Right cardiac atrium (tissue), 5 donors: ENCODE measurements at regions not wholly inside any gene's neighbourhood (a gene's known extent, or its start where the extent isn't known, plus 50 kb on each side); places are given as distances from the start of the nearest gene placed in this dataset.
"Not testable (repeated sequence)": the region's sequence is repeated elsewhere in the genome, so short reads cannot be mapped to it uniquely, and the experiment has no call there.

Source experiments
- ATAC-seq, 2 donors: fragments of 200-7000 bp; cut with Tn5 transposase; one replicate each; pipeline versions ENCODE4 v1.8.0 to v1.9.1; 2020; ENCODE audit warnings: moderate library complexity in 2 of 2, mild to moderate bottlenecking in 1 of 2
- DNase-seq, 3 donors: peaks; one replicate each; pipeline ENCODE4 v3.0.0-alpha.2; 2020
- H3K27ac ChIP-seq: one replicate; pipeline ENCODE4 v1.5.1; 2013; ENCODE audit warnings: mild to moderate bottlenecking, low read length, control low read depth, moderate library complexity
- H3K27me3 ChIP-seq: one replicate; pipeline ENCODE4 v1.6.1; 2013; ENCODE audit not compliant: control insufficient read depth, insufficient read depth
- H3K4me1 ChIP-seq: one replicate; pipeline ENCODE4 v1.6.1; 2013; ENCODE audit warnings: low read length; ENCODE audit not compliant: control insufficient read depth, insufficient read depth
- H3K4me3 ChIP-seq: one replicate; pipeline ENCODE4 v1.5.1; 2013; ENCODE audit warnings: low read length, control low read depth
- H3K9me3 ChIP-seq: one replicate; pipeline ENCODE4 v1.6.1; 2013; ENCODE audit warnings: low read length; ENCODE audit not compliant: control insufficient read depth
- WGBS: extraction: QIAGEN DNeasy Blood & Tissue Kit; methylation state at CpG from one replicate; pipeline ENCODE4 v1.1.7; 2013; 5-methylcytosine and 5-hydroxymethylcytosine counted together
- intact Hi-C, 4 donors: fragments of 100-400 bp; cut with DNase I; formaldehyde crosslinking; loops; one replicate each; pipeline versions ENCODE4 v1.11.0 to v1.14.0; 2022 to 2023
- donor health status: healthy with polysubstance abuse.
- donor health status: DM: no; HTN: yes; CAD: no.
- donor health status: DM: no; HTN: no; CAD: no.
- donor health status: DM: no; HTN: yes; CAD: no; lungs with severe emphysema.
- donor health status: DM: yes; HTN: yes; CAD: no.

DNA sequence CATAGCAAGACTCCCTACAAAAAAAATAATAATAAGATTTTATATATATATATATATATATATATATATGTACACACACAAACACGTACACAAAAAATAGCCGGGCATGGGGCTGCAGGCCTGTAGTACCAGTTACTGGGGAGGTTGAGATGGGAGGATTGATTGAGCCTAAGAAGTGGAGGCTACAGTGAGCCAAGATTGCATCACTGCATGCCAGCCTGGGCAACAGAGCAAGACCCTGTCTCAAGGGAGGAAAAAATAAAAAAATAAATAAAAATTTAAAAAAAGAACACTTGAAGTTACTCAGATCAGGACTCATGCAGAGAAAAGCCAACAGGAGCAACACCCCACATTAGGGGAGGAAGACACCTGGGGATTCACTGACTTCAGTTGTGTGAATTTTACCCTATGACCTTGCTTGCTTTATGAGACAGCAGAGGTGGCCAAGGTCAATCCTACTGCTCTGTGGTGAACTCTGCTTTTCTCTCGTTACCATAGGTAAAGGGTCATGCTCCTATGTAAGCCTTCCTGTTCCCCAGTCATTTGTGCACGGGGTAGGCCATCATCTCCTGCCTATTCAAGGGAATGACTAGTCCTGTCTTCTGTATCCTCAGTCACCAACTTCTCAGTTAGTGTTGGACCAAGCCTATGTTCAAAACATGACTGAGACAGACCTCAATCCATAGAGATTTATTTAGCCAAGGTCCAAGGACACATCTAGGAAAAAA lies 1119.8 kb upstream of the TMEM132C start:
- ATAC-seq: no peak
- Histone ChIP-seq H3K27ac (no peak overlapping the region), H3K9me3 (no peaks in the 10 kb centered on the region), H3K27me3 (no peaks in the 10 kb centered on the region), H3K4me1 (no peaks in the 10 kb centered on the region), H3K4me3 (no peak overlapping the region)
- intact Hi-C loops: no loop called here
- WGBS: 87% methylated on average over 4 of the region's 4 CpGs
- DNase-seq: no peak

- DNase-seq (no peak), ATAC-seq (no peak)
- Histone ChIP-seq H3K4me3 (no peak overlapping the region), H3K4me1 (no peaks in the 10 kb centered on the region), H3K27me3 (no peaks in the 10 kb centered on the region), H3K9me3 (no peaks in the 10 kb centered on the region), H3K27ac (no peak overlapping the region)
- WGBS: 57% methylated on average over 4 of the region's 4 CpGs
- intact Hi-C loops: no loop called here
These were observed 1119.2 kb upstream of the TMEM132C start for GRCh38 chr12:127147724-127148123.

DNA sequence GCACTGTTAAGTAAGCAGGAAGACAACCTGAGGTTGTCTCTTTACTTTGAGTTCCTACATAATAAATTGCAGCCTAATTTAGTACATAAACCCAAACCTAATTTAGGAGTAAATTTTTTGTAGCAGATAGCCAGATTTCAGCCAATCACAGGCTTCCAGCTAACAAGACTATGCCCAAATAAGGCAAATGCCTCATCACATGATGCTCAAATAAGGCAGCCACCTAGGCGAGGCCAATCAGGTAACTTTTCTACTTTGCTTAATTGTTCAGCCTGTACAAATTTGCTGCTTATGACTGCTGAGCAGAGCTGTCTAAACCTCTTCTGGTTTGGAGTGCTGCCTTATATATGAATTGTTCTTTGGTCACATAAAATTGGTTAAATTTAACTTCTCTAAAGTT lies 1118.7 kb upstream of the TMEM132C start:
- 91% methylated on average over 1 of the region's 1 CpG for WGBS
- no peaks in the 10 kb centered on the region for H3K4me1 ChIP-seq
- ATAC-seq (no peak), DNase-seq (no peak)
- H3K27ac ChIP-seq: no peak overlapping the region
- intact Hi-C loops: no loop called here
- no peaks in the 10 kb centered on the region for H3K27me3 ChIP-seq
- no peak overlapping the region for H3K4me3 ChIP-seq
- no peaks in the 10 kb centered on the region for H3K9me3 ChIP-seq

DNA sequence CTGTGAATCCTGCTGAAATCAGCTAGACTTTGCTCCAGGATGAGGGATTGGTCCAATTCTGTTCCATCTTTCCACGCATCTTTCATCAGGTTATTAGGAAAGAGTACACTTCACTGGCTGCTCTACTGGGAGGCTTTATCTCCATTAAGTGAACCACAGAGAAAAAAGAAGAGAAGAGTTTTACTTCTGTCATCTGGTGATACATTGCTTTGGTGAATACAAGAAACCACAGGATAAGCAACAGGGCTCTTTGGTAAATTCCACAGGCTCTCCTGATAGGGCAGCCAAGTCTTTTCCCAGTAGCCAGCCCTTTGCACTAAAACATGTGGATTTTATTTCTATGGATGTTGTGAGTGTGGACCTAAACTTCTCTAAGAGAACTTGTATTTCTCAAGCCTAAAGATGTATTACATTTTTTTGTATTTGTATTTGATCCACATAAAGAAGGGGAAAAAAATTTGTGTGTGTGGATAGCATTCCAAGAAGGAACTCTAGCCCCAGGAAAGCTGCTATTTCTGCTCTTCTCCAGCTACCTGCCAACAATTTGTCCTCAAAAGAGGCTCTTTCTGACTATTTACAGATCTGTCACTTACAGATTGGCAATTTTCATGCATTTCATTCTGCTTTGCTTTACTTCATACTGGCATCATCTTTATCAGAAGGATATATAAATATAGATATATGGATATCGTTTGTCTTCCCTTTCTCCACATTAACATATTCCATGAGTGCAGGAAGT lies 1117.6 kb upstream of the TMEM132C start:
- no peak overlapping the region for H3K27ac ChIP-seq
- H3K4me1 ChIP-seq: no peaks in the 10 kb centered on the region
- ATAC-seq (no peak), DNase-seq (no peak)
- H3K27me3 ChIP-seq: no peaks in the 10 kb centered on the region
- intact Hi-C loops: no loop called here
- WGBS: 63% methylated on average over 2 of the region's 2 CpGs
- no peak overlapping the region for H3K4me3 ChIP-seq
- H3K9me3 ChIP-seq: no peaks in the 10 kb centered on the region

DNA sequence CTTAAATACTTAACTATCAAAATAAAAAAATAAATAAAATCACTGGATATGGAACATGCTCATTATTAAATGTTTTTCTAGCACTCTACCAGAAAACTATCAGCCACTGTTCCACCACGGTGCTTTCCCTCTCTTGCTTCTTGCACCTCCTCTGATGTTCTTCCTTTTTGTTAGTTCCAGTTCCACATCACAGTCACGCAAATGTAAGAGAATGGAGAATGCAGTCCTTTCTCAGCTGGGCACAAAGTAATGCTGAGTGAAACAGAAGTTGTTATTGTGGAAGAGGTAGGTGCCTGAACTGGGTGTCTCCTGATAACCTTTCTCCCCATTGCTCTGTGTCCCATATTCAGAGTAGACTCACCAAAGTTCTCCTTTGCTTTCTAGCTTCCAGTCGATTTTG lies 1116.9 kb upstream of the TMEM132C start:
- H3K4me3 ChIP-seq: no peak overlapping the region
- ATAC-seq (no peak), DNase-seq (no peak)
- no peaks in the 10 kb centered on the region for H3K9me3 ChIP-seq
- intact Hi-C loops: no loop called here
- WGBS: 65% methylated on average over 3 of the region's 3 CpGs
- no peaks in the 10 kb centered on the region for H3K27me3 ChIP-seq
- no peak overlapping the region for H3K27ac ChIP-seq
- H3K4me1 ChIP-seq: no peaks in the 10 kb centered on the region

DNA sequence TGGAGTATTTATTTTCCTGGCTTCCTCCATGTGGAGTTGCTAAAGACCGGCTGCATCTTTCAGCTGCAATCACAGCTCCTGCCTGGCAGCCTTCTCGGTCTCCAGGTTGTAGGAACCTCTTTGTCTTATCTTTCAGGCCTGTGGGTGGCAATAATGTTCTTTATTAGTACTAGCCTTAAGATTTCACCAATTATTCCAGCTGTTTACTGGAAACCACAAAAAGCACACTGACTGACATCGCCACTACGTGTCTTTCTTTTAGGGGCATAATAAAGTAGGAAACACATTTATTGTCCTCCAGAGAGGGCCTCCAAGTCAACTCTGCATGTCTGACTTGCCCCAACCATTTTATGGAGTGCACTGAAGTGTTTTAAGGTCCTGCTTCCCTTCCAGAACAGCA lies 1116.5 kb upstream of the TMEM132C start:
- Histone ChIP-seq H3K4me1 (no peaks in the 10 kb centered on the region), H3K27me3 (no peaks in the 10 kb centered on the region), H3K27ac (no peak overlapping the region), H3K4me3 (no peak overlapping the region), H3K9me3 (no peaks in the 10 kb centered on the region)
- ATAC-seq (no peak), DNase-seq (no peak)
- WGBS: 79% methylated on average over 4 of the region's 4 CpGs
- intact Hi-C loops: no loop called here

- Histone ChIP-seq H3K27me3 (no peaks in the 10 kb centered on the region), H3K4me1 (no peaks in the 10 kb centered on the region), H3K27ac (no peak overlapping the region), H3K4me3 (no peak overlapping the region), H3K9me3 (no peaks in the 10 kb centered on the region)
- intact Hi-C loops: no loop called here
- ATAC-seq (no peak), DNase-seq (no peak)
- WGBS: 90% methylated on average over 4 of the region's 4 CpGs
These were observed 1116.0 kb upstream of the TMEM132C start for GRCh38 chr12:127150956-127151355.

GRCh38 chr12:127153996-127154395 lies 1113.0 kb upstream of the TMEM132C start:
- intact Hi-C loops: no loop called here
- Histone ChIP-seq H3K27me3 (no peaks in the 10 kb centered on the region), H3K4me1 (no peaks in the 10 kb centered on the region), H3K4me3 (no peak overlapping the region), H3K9me3 (no peaks in the 10 kb centered on the region), H3K27ac (no peak overlapping the region)
- DNase-seq (no peak), ATAC-seq (no peak)
- 88% methylated on average over 15 of the region's 15 CpGs for WGBS

- ATAC-seq, H3K9me3 ChIP-seq, intact Hi-C loops, H3K4me1 ChIP-seq, H3K27me3 ChIP-seq, H3K27ac ChIP-seq, DNase-seq, H3K4me3 ChIP-seq: not testable (repeated sequence)
- WGBS: 92% methylated on average over 1 of the region's 1 CpG
These were observed 1112.1 kb upstream of the TMEM132C start for GRCh38 chr12:127154830-127155229.

GRCh38 chr12:127155935-127156619 lies 1110.9 kb upstream of the TMEM132C start:
- H3K27me3 ChIP-seq, intact Hi-C loops, H3K9me3 ChIP-seq, H3K4me3 ChIP-seq, H3K27ac ChIP-seq, ATAC-seq, H3K4me1 ChIP-seq, DNase-seq: not testable (repeated sequence)
- 84% methylated on average over 5 of the region's 5 CpGs for WGBS
